GM19438 (cell line): ENCODE measurements at regions not wholly inside any gene's neighbourhood (a gene's known extent, or its start where the extent isn't known, plus 50 kb on each side); places are given as distances from the start of the nearest gene placed in this dataset.
"Not testable (repeated sequence)": the region's sequence is repeated elsewhere in the genome, so short reads cannot be mapped to it uniquely, and the experiment has no call there.

Experiments
- ATAC-seq: cut with Tn5 transposase; IDR thresholded peaks from one replicate; pipeline ENCODE4 v1.9.1; 2021; ENCODE audit warnings: low read depth; ENCODE audit not compliant: unreplicated experiment

GRCh38 chr3:135393159-135393558 is 572.4 kb upstream of the PPP2R3A start:
- ATAC-seq: no peak

- ATAC-seq: no peak
Measured at GRCh38 chr3:135393898-135394525, 571.5 kb upstream of the PPP2R3A start.

DNA sequence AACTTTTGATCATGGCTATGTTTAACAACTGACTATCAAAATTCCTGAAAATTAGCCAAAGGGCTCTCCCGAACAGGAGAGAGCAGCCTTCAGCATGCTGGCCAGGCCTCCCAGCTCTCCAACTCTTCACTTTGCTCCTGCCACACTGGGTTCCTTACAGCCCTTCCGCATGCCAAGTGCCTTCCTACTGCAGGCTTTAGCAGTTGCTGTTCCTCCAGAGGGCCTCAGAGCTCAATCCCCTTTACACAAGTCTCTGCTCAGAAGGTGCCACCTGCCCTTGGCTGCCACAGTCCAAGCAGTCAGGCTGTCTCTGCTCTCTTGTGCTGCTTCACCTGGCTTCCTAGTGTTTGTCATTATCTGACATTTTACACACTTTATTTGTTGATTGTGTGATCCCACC is 553.1 kb upstream of the PPP2R3A start:
- ATAC-seq: no peak

- ATAC-seq: no peak
Measured at GRCh38 chr3:135416182-135416581, 549.3 kb upstream of the PPP2R3A start.

DNA sequence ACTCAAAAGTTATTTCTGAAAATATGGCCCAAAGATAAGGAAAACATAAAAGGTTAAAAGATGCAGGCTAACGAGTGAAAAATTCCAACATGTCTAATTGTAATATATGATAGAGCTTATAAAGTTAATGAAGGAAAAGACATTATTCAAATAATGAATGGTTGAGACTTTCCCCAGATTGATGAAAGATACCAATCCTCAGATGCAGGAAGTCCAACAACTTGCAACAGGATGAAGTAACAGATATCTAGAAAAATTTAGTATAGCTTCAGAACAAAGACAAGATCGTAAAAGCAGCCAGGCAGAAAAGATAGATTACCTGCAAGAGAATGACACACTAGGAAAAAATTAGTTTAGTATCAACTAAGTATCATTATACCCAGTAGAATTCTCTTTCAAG is 546.4 kb upstream of the PPP2R3A start:
- no peak for ATAC-seq

DNA sequence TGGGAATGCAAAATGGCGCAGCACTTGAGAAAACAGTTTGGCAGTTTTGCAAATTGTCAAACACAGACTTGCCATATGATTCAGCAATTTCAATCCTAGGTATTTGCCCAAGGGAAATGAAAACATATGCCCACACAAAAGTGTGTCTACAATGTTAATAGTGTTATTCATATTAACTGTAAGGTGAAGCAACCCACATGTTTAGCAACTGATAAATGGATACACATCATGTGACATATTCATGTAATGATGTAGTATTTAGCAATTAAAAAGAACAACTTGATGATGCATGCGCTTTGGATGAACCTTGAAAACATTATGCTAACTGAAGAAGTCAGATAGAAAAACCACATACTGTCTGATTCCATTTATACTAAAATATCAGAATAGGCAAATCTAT is 539.0 kb upstream of the PPP2R3A start:
- no peak for ATAC-seq

- no peak for ATAC-seq
Measured at GRCh38 chr3:135432402-135432801, 533.1 kb upstream of the PPP2R3A start.

GRCh38 chr3:135438889-135439597 is 526.5 kb upstream of the PPP2R3A start:
- ATAC-seq: not testable (repeated sequence)

GRCh38 chr3:135439632-135440031 is 525.9 kb upstream of the PPP2R3A start:
- ATAC-seq: not testable (repeated sequence)

DNA sequence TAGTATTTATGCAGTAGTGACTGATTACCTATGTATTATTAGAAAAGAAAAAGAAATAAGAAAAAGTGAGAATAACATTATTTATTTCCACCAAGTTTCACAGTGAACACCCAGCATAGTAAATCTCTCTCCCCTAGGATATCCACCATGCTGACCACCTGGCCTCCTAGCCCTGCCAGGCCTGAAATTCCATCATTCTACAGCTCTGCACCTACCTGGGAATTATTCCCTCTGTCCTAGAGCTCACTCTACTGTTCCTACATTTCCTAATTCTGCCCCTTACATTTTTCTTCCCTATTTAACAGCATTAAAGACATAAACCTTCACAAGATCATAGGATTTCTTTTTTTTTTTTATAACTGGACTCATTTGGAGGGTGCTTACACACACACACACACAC is 525.3 kb upstream of the PPP2R3A start:
- no peak for ATAC-seq

DNA sequence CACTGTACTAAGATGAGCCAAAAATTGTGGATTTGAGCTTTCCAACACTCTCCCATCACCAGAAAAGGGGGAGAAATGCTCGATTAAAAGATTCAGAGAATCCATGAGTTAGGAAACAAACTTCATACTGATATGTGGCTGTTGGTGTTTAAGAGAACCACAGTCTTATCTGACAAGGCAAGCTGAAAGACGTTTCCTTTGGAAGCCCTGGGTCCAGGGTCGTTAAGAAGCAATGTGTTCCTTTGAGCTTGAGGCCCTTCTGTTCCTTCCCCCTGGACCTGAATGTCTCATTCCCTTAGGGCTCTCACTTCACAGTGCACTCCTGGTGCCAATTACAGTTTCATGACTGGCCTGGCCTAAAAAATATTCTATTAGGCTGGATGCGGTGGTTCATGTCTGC is 524.8 kb upstream of the PPP2R3A start:
- ATAC-seq: no peak

DNA sequence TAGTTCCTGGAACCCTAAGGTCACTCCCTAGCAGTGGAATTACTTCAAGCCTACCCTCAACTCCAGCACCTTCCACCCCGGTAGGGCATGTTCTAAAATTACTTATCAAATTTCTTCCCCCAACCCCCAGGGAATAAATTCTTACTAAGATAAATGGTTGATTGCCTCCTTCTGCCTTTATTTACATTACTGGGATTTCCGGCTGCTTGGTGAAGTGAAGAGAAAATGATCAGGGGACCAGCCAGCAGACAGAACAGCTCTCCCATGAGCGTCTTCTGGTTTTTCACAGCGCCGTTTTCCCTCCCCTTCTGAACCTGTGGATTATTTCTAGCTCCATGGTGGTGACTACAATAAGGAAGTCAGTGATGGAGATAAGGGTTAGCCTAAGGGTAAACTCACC is 521.5 kb upstream of the PPP2R3A start:
- ATAC-seq: no peak

DNA sequence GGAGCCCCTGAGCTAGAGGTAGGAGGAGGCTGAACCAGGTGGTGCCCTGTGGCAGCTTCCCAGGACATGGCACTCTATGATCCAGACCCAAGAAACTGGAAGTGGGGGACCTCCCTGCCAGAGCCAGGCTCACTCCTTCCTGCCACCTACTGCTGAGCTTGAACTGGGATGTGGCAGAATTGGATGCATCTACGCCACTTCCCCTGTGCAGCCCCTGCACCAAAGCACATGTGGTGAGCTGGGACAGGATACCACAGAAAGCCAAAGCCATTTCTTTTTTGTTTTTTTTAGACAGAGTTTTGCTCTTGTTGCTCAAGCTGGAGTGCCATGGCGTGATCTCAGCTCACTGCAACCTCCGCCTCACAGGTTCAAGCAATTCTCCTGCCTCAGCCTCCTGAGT is 518.0 kb upstream of the PPP2R3A start:
- ATAC-seq: no peak

- ATAC-seq: no peak
Measured at GRCh38 chr3:135448520-135448919, 517.0 kb upstream of the PPP2R3A start.

- no peak for ATAC-seq
Measured at GRCh38 chr3:135449046-135449445, 516.5 kb upstream of the PPP2R3A start.

- no peak for ATAC-seq
Measured at GRCh38 chr3:135451037-135451785, 514.3 kb upstream of the PPP2R3A start.

- no peak for ATAC-seq
Measured at GRCh38 chr3:135452881-135453280, 512.6 kb upstream of the PPP2R3A start.

DNA sequence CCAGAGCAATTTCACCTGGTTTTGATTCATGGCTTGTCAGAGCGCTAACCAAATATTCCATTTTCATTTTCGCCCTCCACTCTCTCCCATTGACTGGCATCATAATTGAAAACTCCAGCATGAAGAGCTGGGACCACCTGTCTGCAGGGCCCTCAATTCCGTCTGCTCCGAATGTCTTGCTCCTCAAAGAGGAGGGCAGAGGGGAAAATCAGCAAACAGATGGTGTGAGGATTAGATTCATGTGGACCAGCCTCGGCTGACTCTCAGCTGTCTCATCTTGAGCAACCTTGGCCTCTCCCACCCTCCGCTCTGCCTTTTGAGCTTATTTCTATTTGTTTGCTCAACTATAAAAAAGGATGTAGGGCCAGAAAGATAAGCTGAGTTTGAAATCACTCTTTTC is 512.2 kb upstream of the PPP2R3A start:
- no peak for ATAC-seq

DNA sequence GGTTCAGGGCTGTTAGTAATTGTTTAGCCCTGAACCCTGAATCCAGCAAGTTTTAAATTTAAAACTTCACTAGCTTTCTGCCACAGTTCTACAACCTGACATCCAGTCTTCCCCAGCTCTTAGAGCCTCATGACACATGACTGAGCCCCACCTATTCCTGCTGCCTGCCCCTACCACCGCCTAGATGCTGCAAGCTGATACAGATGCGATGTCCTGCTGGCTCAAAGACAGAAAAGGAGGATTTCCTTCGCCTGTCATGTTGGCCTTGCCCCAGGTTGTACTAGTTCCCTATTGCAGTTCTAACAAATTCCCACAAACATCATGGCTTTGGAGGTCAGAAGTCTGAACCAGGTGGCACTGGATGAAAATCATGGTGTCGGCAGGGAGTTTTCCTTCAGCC is 510.6 kb upstream of the PPP2R3A start:
- no peak for ATAC-seq

DNA sequence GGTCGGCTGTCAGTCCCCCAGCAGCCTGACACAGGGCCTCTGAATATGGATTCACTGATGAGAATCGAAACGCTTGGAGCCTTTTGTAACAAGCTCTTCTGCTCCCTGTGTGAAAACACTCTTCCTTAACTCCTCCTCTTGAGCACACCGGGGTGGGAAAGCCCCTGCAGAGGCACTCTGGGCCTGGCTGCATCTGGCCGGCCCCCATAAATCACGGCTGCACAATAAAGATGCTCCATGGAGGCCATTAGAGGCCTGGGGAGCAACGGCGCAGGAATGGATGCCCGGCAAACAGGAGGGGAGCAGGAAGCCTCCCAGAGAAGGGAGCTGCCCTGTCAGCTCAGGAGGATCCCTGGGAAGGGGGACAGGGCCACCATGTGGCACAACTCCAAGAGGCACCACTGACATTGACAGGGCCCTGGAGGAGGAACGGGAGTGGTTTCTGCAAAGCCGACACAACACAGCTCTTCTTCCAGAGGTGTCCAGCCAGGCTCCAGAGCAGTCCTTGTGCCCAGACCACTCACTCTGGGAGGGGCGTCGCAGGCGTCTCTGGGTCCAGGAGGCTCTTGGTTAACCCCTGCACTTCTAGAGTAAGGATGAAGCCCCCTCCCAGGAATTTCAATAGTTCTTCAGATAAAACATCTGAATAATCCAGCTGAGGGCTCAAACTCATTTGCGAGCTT is 509.3 kb upstream of the PPP2R3A start:
- ATAC-seq: no peak
